NCI-H1417 treated with DMSO at 0.1 percent for 48 hours (cell line): ENCODE measurements at regions not wholly inside any gene's neighbourhood (a gene's known extent, or its start where the extent isn't known, plus 50 kb on each side); places are given as distances from the start of the nearest gene placed in this dataset.

Experiments
- DNase-seq: peaks from one replicate; lab custom pipeline; 2025; lab: John Stamatoyannopoulos, UW

DNA sequence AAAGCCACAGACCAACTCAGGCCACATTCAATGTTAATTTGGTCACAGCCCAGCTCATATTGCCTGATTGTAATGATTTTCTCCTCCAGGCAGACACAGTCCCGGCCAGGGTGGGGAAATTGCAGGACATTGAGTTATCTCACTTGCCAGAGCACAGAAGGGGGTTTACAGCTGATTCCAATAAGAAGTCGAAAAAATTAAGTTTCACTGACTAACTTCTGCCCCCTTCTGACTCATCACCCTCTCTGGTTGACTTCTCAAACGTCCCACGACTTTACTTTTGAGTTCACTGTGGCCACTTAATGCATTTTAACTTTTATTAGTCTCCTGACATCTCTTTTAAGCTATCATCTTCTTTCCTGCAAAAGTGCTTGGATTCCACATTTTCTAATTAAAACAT lies 321.4 kb upstream of the WWC1 start:
- DNase-seq: no peak

DNA sequence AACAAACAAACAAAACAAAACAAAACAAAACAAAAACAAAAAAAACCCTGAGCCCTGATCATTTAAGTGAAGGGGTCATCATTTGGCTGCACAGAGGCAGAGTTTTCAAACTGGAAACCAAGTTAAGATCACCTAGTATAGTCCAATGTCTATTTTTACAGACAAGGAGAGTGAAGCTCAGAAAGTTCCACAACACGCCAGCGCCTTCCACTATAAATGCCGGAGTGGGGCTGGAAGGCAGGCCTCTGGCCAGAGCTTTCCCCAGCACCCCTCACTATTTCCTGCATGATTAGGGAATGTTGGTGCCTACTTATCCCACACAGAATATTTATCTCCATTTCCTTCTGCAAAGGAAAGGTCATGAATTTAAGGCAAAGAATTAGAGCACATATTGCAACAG lies 319.7 kb upstream of the WWC1 start:
- no peak for DNase-seq

DNA sequence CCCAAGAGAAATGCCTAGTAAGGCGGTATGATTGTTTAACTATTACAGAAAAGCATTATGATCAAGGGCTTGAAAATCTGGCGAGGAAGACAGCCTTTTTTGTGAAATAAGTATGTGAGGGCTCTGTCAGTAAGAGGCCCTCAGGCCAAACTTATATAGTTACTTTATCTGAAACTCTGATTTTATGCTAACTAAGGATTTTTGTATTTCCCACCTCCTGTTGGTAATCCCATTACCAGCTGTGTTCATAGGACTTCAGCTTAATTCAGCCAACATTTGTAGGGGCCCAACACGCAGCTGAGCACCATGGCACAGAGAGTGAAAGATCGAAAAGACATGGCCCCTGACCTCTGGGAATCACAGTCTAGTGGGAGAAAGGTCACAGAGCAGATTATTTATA lies 318.3 kb upstream of the WWC1 start:
- DNase-seq: no peak

DNA sequence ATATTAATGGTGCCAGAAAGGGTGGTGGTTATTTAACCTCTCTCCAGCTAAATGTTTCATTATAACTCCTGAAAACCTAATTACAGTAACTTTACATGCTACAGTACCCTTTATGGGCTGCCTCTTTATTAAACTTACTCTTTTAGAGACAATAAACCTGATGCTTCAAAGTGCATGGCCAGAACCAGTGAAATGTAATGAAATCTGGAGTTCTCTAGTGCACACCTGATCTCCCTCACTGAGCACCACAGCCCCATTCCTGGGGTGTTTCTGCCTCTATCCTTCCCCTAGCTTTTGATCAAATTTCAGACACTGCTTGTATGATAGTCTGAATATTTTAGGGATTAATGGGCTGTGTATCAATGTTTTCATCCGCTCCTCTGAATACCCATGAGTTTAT lies 306.5 kb upstream of the WWC1 start:
- DNase-seq: no peak

DNA sequence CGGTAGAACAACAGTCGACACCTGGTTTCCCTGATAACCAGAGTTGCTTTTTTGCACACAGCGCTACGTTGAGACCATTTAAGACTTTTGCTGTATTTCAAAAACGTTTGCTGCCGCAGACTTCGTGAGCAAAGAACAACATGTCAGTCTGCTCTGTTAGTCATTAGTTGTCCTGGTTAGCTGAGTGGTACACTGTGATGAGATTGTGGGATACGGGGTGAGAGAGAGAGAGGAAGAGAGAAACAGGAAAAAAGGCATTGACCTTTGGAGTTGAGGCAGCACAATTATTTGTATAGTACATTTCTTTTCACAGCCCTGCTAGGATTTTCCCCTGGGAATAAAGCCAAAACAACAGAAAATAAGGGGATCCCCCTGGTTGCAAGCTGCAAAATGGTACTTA lies 306.1 kb upstream of the WWC1 start:
- DNase-seq: no peak

DNA sequence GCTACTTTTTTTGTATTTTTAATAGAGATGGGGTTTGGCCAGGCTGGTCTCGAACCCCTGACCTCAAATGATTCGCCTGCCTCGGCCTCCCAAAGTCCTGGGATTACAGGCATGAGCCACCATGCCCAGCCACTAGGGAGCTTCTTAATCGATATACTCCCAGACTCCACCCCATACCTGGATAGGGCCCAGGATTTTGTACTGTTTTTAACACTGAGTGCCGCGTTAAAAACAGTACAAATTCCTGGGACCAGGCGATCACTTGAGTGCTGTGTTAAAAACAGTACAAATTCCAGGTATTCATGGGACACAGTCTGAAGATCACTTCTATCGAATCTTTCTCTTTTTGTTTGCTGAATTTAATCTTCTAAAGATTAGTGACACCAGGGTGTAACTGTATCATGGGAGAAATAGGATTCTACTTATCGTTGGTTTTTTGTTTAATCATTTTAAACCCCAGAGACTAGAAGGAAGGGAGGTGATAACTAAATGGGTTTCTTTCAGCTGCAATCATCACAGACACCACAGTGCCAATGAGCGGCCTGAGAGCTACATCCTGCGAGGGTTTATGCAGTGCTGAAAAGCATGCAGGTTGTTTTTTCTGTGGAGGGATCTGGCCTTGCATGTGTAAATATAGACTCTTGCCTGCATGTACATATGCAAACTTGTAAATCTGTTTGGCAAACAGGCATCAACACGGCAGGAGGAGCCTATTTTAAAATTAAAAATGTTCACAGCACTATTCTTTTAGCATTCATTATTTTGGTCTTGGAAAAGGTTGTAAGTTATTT lies 303.8 kb upstream of the WWC1 start:
- no peak for DNase-seq

DNA sequence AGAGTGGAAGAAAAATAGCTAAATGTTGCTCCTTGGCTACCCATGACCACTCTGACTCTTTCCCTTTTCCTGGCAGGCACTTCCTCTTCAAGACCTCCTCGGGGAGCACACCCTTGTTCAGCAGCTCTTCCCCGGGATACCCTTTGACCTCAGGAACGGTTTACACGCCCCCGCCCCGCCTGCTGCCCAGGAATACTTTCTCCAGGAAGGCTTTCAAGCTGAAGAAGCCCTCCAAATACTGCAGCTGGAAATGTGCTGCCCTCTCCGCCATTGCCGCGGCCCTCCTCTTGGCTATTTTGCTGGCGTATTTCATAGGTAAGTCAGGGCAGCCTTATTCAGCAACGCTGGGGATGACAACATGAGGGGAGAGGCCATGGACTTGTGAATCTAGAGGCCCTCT lies 298.6 kb upstream of the WWC1 start:
- DNase-seq: no peak

DNA sequence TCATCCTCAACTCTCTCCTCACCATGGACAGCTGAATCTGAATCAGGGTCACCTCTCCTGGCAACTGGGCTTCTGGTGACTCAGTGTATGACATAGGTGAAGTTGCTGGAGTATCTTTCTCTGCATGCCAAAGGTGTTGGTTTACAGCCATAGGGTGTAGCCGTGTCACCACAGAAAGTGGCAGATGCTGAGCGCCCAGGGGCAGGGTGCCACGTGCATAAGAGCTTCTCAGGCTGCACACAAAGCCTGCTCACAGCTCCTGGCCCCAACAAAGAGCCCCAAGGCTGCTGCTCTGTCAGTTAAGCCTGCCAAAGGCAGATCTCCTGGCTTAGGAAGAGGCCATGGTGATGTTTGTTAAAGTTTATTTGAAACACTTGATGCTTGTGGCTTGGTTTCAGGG lies 297.7 kb upstream of the WWC1 start:
- DNase-seq: no peak

DNA sequence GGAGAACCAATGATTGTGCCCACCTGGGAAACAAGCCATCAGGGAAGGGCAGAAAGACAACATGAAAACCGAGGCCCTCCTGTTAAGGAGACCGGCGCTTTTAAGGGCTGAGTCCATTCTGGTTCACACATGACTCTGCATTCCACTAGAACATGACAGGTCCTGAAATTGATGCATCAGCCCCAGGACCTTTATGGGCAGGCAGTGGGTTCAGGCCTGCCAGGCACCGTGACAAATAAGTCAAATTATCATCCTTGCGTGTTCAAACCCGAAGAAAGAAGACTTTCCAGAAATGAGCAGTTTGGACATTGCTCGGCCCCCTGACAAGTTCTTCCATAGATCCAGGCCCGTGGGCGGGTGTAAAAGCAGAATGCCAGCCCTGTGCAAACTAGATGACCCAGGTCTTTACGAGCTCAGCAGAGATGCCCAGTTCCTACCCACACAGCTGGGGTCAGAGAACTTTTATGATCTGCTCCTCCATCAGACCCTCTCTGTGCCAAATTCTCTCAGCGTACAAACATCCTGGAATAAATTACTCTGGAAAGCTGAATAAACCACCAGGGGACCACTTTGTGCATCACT lies 295.5 kb upstream of the WWC1 start:
- DNase-seq: no peak

DNA sequence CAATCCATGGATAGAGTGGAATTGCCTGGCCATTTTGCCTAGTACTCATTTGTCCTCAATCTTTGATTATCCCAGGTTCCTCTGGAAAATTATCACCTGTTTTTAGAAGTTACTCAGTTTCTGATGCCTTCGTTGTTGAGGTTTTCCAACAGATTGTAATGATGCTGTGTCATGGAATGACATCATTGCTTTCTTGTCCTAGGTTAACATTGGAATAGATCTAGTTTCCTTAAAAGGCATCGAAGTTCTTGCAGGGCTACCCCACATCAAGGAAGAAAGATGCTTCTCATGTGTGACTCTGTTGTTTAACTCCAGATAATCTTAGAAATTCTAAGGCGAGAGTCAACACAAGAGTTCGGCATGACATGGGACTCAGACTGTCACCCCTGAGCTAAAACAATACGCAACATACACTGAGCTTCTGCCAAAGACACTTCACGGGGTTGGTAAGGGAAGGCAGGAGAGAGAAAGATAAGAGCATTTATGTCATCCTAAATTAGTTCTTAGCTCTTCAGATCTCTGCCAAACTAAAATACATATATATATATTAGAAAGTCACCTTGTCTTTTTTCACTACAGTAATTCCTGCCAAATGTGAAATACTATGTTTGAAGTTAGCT lies 293.2 kb upstream of the WWC1 start:
- no peak for DNase-seq

DNA sequence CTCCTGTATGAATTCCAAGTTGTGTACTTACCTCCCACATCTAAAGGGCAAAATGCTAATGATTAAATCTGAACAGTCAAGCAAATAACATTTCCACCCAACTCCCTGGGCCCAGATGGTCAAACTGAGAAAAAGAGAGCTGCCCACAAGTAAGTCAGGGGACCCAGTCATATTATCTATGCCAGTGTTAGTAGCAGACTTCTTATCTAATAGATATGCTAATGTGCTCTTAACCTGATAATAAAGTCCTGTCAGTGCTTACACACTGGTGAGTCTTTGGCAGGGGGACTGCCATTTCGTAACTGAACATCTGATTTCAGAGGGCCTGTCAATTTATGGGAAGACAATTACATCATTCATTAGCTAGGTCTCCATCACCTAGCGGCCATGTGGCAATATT lies 292.3 kb upstream of the WWC1 start:
- DNase-seq: no peak

DNA sequence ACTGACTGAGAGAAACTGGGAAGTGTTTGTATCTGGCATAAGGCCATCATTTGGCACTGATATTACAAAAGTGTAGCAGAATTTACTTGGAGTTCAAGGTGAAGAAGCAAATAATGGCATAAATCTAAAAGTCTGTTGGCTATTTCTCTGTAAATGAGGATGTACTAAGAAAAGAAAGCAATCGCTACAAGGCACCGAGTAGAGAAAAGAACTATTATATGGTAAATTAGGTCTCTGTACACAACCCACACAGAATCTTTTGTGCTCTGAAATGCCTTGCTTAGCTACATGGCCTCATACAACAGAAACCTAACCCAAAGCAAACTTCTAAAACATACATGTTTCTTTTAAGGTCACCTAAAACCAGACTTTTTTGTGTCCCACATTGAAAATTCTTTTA lies 290.1 kb upstream of the WWC1 start:
- no peak for DNase-seq

DNA sequence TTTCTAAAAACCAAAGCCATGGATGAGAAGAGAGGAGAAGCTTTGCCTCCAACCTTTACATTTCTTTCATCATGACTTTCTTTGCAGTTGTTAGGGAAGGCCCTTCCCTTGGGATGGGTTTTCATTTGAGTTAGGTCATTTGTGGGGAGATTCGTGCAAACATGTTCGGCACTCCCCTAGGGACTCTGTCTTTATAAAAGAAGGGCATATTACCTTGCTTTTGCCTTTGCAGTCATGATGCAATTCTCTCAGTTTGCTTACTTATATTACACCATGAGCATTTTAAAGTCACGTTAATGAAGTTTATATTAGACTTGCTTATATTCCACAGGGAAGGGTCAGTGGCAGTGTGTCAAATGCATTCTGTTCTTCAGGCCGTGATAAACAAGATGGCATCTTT lies 289.3 kb upstream of the WWC1 start:
- no peak for DNase-seq

DNA sequence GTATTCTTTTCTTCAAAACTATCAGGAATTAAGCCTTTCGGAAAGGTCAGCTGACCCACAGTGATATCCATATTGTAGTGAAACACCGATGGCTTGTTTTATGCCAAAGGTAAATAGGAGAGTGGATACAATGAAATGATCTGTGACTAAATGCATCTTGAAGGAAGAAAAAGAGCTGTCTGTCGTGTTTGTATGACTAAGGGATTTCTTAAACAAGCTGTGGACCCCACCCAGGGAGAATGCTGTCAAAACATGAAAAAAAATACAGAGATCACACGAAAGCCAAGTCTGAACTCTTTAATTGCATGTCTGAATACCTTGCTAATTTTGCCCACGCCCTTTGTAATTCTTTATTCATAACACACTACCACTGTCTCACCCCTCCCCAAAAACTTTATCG lies 286.4 kb upstream of the WWC1 start:
- DNase-seq: no peak

DNA sequence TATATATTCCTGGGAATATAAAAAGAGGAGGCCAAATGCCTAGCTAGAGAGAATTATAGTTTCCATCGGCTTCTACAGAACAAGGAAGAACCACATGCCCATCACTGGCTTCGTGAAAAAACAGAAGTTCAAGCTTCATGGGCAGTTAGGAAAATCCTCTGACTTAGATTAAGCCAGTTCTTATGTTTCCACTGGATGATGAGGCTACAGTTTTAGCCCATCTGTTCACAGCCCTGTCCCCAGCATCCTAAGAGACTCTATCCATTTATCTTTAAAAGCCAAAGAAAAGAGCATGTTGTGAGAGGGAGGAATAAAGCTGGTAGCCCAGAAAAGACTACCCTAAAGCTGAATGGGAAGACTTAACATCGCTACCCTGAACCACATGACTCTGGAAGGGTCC lies 285.5 kb upstream of the WWC1 start:
- no peak for DNase-seq

DNA sequence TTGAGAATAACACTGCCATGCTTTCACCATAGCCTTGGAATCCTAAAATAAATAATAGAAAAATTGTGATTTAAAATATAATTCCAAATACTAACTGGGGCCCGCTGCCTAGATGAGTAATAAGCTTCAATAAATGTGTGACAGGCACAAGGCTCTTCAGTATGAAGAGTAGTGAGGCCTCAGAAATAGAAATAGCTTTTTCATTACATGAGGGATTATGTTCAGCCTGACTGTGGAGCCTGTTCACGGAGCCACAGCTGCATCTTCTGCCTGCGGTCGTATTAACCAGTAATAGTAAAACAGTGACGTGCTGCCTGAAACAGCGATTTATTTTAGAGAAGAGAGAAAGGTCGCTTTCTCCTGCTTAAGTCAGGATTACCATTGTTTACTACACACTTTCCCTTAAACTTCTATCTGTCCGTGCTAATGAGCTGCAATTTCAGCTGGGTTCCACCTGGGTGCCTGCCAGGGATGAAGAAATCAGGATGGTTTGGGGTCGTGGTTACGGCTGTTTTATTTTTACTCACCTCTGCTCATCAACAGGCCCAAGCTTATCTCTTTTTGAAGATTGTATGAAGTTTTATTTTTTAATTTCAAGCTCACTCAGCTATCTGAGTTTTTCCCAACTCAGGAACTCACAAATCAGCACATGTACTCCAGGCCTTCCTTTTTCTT lies 284.9 kb upstream of the WWC1 start:
- DNase-seq: no peak

DNA sequence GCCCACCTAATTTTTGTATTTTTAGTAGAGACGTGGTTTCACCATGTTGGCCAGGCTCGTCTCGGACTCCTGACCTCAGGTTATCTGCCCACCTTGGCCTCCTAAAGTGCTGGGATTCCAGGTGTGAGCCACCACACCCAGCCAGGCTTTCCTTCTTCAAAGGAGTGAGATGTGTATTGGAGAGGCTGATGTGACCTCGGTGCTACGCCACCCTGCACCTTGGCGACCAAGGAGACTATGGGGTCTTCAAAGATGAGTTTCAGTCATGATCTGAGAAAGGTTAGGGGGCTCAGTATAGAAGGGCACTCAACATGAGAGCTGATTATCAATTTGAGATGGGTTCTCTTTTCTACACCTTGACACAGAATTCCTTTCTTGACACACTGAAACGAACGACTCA lies 284.2 kb upstream of the WWC1 start:
- no peak for DNase-seq

DNA sequence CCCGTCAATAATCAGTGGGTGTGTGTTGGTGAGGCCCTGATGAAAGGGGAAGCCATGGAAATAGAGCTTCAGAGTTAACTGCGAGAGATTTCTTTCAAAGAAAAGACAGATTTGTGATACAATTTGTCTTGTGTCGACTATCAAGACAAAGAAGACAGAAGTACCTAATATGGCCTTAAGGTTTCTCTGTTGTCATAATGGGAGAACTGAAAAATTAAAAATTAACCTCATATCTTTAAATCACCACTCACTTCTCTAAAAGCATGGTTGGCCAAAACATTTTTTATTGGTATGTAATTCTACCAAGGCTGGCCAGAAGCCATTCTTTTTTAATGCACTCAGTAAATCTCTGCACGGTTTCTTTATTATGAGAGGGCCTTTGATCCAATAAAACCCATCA lies 282.9 kb upstream of the WWC1 start:
- DNase-seq: no peak

DNA sequence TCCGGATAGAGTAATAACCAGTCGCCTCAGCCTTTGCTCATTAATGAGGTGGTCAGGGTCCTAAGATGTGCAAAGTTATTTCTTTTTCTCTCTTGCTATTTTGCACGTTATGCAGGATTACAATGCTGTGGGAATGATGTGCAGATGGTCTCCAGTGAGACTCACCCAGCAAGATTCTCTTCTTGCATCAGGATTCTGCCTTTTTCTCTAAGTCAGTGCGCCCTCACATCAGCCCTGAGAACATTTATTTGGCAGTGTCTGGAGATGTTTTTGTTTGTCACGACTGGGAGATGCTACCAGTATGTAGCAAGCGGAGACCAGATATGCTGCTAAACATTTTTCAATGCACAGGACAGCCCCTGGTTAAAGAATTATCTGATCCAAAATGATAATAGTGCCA lies 280.3 kb upstream of the WWC1 start:
- DNase-seq: no peak

DNA sequence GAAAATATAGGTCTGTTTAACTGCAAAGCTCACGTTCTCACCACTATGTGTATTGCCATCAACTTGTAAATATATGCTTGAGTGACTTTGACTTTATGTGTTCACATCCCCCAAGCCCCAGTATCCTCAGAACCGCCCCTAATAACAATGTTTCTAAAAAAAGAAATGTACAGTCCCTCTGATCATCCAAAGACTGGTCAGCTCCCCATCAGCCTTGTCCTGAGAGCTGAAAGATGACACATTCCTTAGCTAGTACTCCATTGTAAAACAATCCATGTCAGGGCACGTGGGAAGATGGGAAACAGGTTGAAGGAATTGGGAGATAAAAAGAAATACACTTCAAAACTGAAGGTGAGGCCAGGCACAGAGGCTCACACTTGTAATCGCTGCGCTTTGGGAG lies 279.4 kb upstream of the WWC1 start:
- DNase-seq: no peak

DNA sequence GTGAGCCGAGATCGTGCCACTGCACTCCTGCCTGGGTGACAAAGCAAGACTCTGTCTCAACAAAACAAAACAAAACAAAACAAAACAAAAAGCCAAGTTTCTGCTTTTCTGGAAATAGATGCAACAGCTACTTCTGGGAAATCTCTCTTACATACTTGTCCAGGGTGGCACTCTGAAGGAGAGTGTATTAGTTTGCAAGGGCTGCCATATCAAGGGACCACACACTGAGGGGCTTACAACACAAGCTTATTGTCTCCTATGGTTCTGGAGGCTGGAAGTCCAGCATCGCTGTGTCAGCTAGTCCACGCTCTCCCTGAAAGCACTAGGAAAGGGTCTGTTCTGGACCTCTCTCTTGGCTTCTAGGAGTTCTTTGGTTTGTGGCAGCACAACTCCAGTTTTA lies 277.9 kb upstream of the WWC1 start:
- no peak for DNase-seq

DNA sequence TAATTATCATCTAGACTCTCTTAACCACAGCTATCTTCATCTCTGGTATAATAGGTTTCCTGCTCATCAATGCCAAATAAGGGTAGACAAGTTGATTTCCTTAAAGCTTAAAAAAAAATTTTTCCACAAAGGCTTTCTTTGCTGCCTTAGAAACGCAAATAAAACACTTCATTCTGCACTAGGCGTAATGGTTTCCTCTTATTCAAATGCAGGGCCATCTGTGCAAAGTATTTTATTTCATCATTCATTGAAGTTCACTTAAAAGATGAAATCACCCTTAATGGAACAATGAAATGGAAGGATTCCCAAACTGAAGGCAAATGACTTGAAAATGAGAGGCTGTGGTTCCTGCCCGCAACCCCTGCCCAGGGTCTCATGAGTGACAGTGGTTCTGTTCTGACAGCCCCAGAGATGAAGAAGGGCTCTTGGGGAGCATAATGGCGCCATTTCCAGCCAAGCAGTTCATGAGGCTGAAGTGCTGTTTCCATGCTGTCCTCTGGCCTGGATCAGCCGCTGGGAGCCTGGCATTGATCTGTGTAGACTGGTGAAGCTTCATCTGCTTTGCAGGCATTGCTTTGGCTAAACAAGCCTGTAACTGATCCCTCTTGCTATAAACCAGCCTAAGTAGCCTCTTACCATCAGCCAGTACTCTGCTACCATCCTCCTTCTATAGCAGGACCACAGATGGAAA lies 276.9 kb upstream of the WWC1 start:
- DNase-seq: no peak

DNA sequence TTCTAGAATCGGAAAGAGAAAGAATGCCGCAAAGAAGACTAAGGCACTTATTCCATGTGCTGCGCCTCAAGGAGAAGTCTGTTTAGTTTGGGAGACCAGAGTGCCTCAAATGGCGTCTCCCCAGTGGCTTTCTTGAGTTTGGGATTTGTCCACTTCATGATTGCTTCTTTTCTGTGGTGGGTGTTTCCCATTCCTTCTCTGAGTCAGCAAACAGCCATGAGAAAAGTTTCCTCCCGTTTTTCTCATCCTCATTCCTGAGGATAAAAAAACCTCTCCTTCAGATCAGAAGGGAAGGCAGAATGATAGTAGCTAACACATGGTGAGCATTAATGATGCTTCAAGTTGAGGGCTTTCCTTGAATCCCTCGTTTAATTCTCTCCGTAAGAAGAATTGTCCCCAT lies 275.9 kb upstream of the WWC1 start:
- no peak for DNase-seq
